Spleen (tissue), 11 donors: ENCODE measurements at regions not wholly inside any gene's neighbourhood (a gene's known extent, or its start where the extent isn't known, plus 50 kb on each side); places are given as distances from the start of the nearest gene placed in this dataset.

Experiments
- DNase-seq: peaks from one replicate; pipeline ENCODE4 v3.0.0-alpha.2; 2020
- H3K27ac ChIP-seq, 8 donors: fragments of 200-600 bp; sonication (generic) in 7 of 8; 1 replicate in 4 of 8; 2 replicates in 4 of 8; pipeline versions ENCODE4 v1.5.0 to v1.8.0; 2016 to 2021; ENCODE audit warnings: inconsistent platforms in 4 of 8, mild to moderate bottlenecking in 4 of 8, moderate library complexity in 1 of 8
- H3K27me3 ChIP-seq, 7 donors: fragments of 200-600 bp; sonication (generic) in 6 of 7; replicated peaks in 1 of 7; 1 replicate in 4 of 7; 2 replicates in 3 of 7; pipeline versions ENCODE4 v1.5.0 to v1.8.0; 2016 to 2021; ENCODE audit warnings: inconsistent platforms in 3 of 7, mild to moderate bottlenecking in 1 of 7
- H3K36me3 ChIP-seq, 6 donors: fragments of 200-600 bp; sonication (generic) in 5 of 6; 1 replicate in 4 of 6; 2 replicates in 2 of 6; pipeline versions ENCODE4 v1.5.0 to v1.8.0; 2016 to 2021; ENCODE audit warnings: inconsistent platforms in 2 of 6
- H3K4me1 ChIP-seq, 6 donors: fragments of 200-600 bp; sonication (generic) in 5 of 6; 1 replicate in 3 of 6; 2 replicates in 3 of 6; pipeline versions ENCODE4 v1.5.0 to v1.8.0; 2016 to 2021; ENCODE audit warnings: inconsistent platforms in 3 of 6
- H3K4me3 ChIP-seq, 8 donors: fragments of 200-600 bp; sonication (generic) in 7 of 8; 1 replicate in 4 of 8; 2 replicates in 4 of 8; pipeline versions ENCODE4 v1.5.0 to v1.8.0; 2016 to 2021; ENCODE audit warnings: inconsistent platforms in 4 of 8, mild to moderate bottlenecking in 4 of 8, moderate library complexity in 2 of 8
- H3K9me3 ChIP-seq, 8 donors: fragments of 200-600 bp; sonication (generic) in 7 of 8; 1 replicate in 4 of 8; 2 replicates in 4 of 8; pipeline versions ENCODE4 v1.5.0 to v1.8.0; 2016 to 2021; ENCODE audit warnings: inconsistent platforms in 4 of 8
- POLR2A ChIP-seq, 3 donors: fragments of 450-650 bp; IDR thresholded peaks; one replicate each; pipeline ENCODE4 v1.5.1; 2017; ENCODE audit warnings: antibody characterized with exemption in 3 of 3, mild to moderate bottlenecking in 1 of 3
- POLR2AphosphoS5 ChIP-seq, 3 donors: sonication (generic); formaldehyde crosslinking; IDR thresholded peaks; one replicate each; pipeline ENCODE4 v1.5.1; 2017; ENCODE audit warnings: antibody characterized with exemption in 3 of 3
- WGBS, 5 donors: extraction: QIAGEN DNeasy Blood & Tissue Kit in 3 of 5; methylation state at CpG; one replicate each; pipeline versions ENCODE4 v1.1.5 to v1.1.7; 2013 to 2018; 5-methylcytosine and 5-hydroxymethylcytosine counted together
- intact Hi-C: fragments of 100-400 bp; cut with DNase I; formaldehyde crosslinking; loops from one replicate; pipeline ENCODE4 v1.15.0; 2023; ENCODE audit warnings: low total_unique reads
- TF ChIP-seq, protein P1 (sequence below), 11 experiments: fragments of 200-600 bp in 7 of 11; fragments of 450-650 bp in 4 of 11; sonication (generic) in 4 of 11; IDR thresholded peaks in 8 of 11; conservative IDR thresholded peaks in 3 of 11; 1 replicate in 7 of 11; 2 replicates in 4 of 11; pipeline versions ENCODE4 v1.4.0 to v1.8.0; 2016 to 2021; ENCODE audit warnings: antibody characterized with exemption in 11 of 11, inconsistent platforms in 4 of 11, mild to moderate bottlenecking in 1 of 11
- donor health status: healthy with polysubstance abuse.
- donor health status: DM: no; HTN: no; CAD: no; lungs with moderate emphysema.
- donor health status: DM: no; HTN: no; CAD: no.
- donor health status: Bipolar disorder and iron deficiency.
- donor health status: healthy.
- donor health status: DM: no; HTN: no; CAD: no.
- donor health status: DM: yes; HTN: yes; CAD: no.

DNA sequence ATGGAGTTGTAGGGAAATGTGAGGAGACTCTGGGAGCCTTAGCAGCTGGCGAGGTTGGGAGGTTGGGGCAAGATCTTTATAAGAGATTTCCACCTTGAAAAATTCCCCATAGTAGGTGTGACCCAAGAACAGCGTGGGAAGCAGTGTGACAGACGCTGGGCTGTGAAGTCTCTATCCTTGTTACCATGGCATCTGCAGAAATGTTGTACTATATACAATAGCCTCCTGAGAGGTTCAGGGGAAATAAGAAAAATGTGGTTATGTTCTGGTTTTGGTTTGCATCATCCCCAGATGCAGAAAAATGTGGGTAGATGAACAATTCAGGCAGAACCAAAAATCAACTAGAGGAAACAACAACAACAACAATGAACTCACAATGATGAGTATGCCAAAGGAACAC is 498.6 kb downstream of the SH2D4B start:
- TF ChIP-seq, protein P1, sequence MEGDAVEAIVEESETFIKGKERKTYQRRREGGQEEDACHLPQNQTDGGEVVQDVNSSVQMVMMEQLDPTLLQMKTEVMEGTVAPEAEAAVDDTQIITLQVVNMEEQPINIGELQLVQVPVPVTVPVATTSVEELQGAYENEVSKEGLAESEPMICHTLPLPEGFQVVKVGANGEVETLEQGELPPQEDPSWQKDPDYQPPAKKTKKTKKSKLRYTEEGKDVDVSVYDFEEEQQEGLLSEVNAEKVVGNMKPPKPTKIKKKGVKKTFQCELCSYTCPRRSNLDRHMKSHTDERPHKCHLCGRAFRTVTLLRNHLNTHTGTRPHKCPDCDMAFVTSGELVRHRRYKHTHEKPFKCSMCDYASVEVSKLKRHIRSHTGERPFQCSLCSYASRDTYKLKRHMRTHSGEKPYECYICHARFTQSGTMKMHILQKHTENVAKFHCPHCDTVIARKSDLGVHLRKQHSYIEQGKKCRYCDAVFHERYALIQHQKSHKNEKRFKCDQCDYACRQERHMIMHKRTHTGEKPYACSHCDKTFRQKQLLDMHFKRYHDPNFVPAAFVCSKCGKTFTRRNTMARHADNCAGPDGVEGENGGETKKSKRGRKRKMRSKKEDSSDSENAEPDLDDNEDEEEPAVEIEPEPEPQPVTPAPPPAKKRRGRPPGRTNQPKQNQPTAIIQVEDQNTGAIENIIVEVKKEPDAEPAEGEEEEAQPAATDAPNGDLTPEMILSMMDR (IDR thresholded peaks at IDR 0.05 in 8 of 11, conservative IDR thresholded peaks at IDR 0.05 in 3 of 11), result no peak
- TF ChIP-seq POLR2A (IDR thresholded peaks at IDR 0.05) (no peak), POLR2AphosphoS5 (IDR thresholded peaks at IDR 0.05) (no peak)
- no peak overlapping the region for H3K4me3 ChIP-seq
- H3K4me1 ChIP-seq, result no peaks in the 10 kb centered on the region
- H3K9me3 ChIP-seq, result peaks cover 0 to 14% (median 0%) of the 10 kb centered on the region in 8 donors
- no peaks in the 10 kb centered on the region for H3K36me3 ChIP-seq
- intact Hi-C loops, result no loop called here
- no peak overlapping the region for H3K27ac ChIP-seq
- WGBS, 5 donors, result 47 to 80% (median 75%) methylated on average over 3 of the region's 3 CpGs
- H3K27me3 ChIP-seq, result no peaks in the 10 kb centered on the region
- DNase-seq, result no peak

DNA sequence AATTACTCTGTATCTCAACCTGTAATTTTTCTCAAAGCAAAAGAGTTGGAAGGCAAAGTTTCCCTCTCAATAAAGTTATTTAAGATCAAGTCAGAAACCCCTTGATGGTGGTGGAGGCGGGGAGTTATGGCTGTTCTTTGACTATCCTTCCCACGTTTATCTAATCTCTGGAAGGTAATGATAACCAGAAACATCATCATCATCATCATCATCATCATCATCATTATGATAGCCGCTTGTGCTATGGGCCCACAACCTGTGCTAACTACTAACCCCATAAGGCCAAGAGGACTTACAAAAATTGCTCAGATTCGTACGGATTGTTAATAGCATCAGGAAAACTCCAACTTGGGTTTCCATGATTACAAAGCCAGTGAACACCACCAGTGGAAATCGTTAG is 502.3 kb downstream of the SH2D4B start:
- no peak for DNase-seq
- Histone ChIP-seq H3K9me3 (peaks cover 0 to 14% (median 0%) of the 10 kb centered on the region in 8 donors), H3K4me3 (no peak overlapping the region), H3K27me3 (no peaks in the 10 kb centered on the region), H3K36me3 (no peaks in the 10 kb centered on the region), H3K27ac (no peak overlapping the region), H3K4me1 (no peaks in the 10 kb centered on the region)
- TF ChIP-seq POLR2AphosphoS5 (IDR thresholded peaks at IDR 0.05), result no peak
- TF ChIP-seq POLR2A (IDR thresholded peaks at IDR 0.05), result no peak
- TF ChIP-seq, protein P1 (IDR thresholded peaks at IDR 0.05 in 8 of 11, conservative IDR thresholded peaks at IDR 0.05 in 3 of 11), result no peak
- WGBS, 5 donors, result 78 to 89% (median 85%) methylated on average over 6 of the region's 6 CpGs
- intact Hi-C loops, result no loop called here

DNA sequence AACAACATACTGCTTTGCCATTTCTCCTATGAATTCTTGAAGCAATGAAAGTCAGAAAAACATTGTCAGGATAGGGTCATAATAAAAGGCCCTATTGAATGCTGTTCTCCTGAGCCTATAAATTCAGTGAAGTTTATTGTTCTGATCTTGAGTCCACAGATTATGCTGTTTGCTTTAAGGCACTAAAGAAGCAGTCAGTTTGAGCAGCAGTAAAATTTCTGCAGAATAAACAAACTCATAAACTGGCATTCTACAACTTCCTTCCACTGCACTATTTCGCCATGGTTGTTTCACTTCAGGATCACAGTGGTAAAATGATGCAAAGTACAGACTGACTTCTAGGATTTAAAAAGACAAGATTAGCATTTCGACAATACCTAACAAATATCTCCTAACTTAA is 503.2 kb downstream of the SH2D4B start:
- Histone ChIP-seq H3K9me3 (peaks cover 0 to 14% (median 0%) of the 10 kb centered on the region in 8 donors), H3K27me3 (no peaks in the 10 kb centered on the region), H3K27ac (no peak overlapping the region), H3K4me3 (no peak overlapping the region), H3K4me1 (no peaks in the 10 kb centered on the region), H3K36me3 (no peaks in the 10 kb centered on the region)
- no peak for TF ChIP-seq POLR2A (IDR thresholded peaks at IDR 0.05)
- no peak for DNase-seq
- WGBS, 5 donors, result 46 to 66% (median 63%) methylated on average over 2 of the region's 2 CpGs
- intact Hi-C loops, result no loop called here

DNA sequence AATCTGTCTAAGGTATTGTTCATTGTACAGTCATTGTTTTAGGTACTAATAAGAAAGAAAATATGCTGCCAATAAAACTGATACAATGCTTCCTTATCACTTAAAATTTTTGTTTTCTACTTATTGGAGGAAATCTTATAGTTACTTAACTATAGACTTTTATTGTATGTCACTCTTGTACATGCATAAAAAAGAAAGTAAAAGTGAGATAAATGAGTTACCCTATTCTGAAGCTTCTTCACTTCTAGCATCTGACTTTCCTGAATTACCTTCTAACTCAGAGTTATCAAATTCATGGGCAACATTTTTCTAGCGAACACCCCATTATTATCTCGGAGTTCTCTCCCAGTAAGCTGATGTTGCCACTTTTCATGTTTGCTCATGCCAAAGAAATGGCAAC is 504.9 kb downstream of the SH2D4B start:
- H3K27me3 ChIP-seq, result no peaks in the 10 kb centered on the region
- peaks cover 0 to 2% (median 0%) of the 10 kb centered on the region in 8 donors for H3K9me3 ChIP-seq
- TF ChIP-seq POLR2A (IDR thresholded peaks at IDR 0.05), result no peak
- TF ChIP-seq POLR2AphosphoS5 (IDR thresholded peaks at IDR 0.05), result no peak
- TF ChIP-seq, protein P1 (IDR thresholded peaks at IDR 0.05 in 8 of 11, conservative IDR thresholded peaks at IDR 0.05 in 3 of 11), result no peak
- intact Hi-C loops, result no loop called here
- no peak overlapping the region for H3K27ac ChIP-seq
- DNase-seq, result no peak
- H3K4me3 ChIP-seq, result no peak overlapping the region
- 83 to 93% (median 86%) methylated on average over 2 of the region's 2 CpGs for WGBS, 5 donors
- H3K36me3 ChIP-seq, result no peaks in the 10 kb centered on the region
- no peaks in the 10 kb centered on the region for H3K4me1 ChIP-seq

DNA sequence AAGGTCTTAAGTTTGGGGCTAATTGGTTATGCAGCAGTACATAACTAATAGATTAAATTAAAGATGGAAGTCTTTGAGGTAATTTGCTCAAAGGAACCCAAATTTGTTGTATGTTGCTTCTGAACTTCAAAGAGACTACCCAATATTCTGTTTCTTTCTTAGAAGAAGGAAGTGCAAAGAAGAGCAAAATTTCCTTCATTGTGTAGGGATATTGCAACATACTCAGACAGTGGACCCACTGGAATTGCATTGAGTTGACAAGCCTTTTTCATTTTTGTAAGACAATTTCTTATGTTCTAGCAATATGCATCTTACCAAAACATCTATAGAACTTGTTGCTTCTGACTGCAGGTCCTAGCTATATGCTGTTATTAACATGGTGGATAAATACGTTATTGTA is 527.8 kb downstream of the SH2D4B start:
- 52 to 93% (median 63%) methylated on average over 1 of the region's 1 CpG for WGBS, 5 donors
- no peaks in the 10 kb centered on the region for H3K27me3 ChIP-seq
- no peaks in the 10 kb centered on the region for H3K36me3 ChIP-seq
- H3K27ac ChIP-seq, result no peak overlapping the region
- no peak overlapping the region for H3K4me3 ChIP-seq
- DNase-seq, result no peak
- intact Hi-C loops, result no loop called here
- TF ChIP-seq POLR2A (IDR thresholded peaks at IDR 0.05) (no peak), POLR2AphosphoS5 (IDR thresholded peaks at IDR 0.05) (no peak)
- TF ChIP-seq, protein P1 (IDR thresholded peaks at IDR 0.05 in 8 of 11, conservative IDR thresholded peaks at IDR 0.05 in 3 of 11), result no peak
- no peaks in the 10 kb centered on the region for H3K9me3 ChIP-seq
- no peaks in the 10 kb centered on the region for H3K4me1 ChIP-seq
